NCI-H2081 treated with DMSO at 0.1 percent for 48 hours (cell line): ENCODE measurements at regions not wholly inside any gene's neighbourhood (a gene's known extent, or its start where the extent isn't known, plus 50 kb on each side); places are given as distances from the start of the nearest gene placed in this dataset.
"Not testable (repeated sequence)": the region's sequence is repeated elsewhere in the genome, so short reads cannot be mapped to it uniquely, and the experiment has no call there.

Experiments
- DNase-seq: peaks from one replicate; lab custom pipeline; 2025; lab: John Stamatoyannopoulos, UW

- DNase-seq = no peak
Measured at GRCh38 chr1:112818990-112819689, 104.0 kb upstream of the PPM1J start.

DNA sequence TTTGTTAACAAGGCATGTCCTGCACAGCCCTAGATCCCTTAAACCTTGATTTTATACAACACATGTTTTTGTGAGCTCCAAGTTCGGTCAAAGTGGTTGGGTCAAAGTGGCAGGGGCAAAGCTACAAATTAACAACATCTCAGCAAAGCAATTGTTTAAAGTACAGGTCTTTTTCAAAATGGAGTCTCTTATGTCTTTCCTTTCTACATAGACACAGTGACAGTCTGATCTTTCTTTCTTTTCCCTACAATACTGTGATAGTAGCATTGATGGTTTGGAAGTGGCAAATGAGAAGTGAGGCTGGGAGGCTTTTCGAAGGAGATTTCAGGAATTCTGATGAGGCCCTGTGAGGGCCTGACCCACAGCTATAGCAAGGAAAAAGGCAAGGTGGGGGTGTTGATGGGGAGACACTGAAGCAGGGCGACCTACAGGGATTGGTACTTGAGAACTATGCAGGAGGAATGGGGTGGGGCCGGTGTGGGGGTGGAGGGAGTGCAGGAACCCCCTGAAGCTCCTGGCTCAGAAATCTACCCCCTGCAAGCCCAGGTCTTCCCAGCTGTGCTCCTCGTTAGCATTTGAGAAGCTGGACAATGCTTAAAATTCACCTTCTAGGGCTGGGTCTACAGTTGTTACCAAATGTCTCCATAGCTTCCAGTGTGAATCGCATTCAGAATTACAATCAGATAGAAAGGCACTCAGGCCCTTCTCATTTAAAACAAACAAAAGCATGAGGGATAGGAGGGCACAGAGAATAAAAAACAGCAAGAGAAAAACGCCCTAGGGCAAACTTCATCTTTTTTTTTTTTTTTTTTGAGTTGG is 102.6 kb upstream of the PPM1J start:
- no peak for DNase-seq

- DNase-seq = no peak
Measured at GRCh38 chr1:112815376-112815775, 100.2 kb upstream of the PPM1J start.

DNA sequence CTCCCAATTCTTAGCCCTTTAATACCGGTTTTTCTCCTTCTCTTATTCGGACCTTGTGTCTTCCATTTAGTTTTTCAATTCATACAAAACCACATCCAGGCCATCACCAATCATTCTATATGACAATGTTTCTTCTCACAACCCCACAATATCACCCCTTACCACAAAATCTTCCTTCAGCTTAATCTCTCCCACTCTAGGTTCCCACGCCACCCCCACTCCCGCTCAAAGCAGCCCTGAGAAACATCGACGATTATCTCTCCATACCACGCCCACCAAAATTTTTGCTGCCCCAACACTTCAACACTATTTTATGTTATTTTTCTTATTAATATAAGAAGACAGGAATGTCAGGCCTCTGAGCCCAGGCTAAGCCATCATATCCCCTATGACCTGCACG is 99.5 kb upstream of the PPM1J start:
- not testable (repeated sequence) for DNase-seq

DNA sequence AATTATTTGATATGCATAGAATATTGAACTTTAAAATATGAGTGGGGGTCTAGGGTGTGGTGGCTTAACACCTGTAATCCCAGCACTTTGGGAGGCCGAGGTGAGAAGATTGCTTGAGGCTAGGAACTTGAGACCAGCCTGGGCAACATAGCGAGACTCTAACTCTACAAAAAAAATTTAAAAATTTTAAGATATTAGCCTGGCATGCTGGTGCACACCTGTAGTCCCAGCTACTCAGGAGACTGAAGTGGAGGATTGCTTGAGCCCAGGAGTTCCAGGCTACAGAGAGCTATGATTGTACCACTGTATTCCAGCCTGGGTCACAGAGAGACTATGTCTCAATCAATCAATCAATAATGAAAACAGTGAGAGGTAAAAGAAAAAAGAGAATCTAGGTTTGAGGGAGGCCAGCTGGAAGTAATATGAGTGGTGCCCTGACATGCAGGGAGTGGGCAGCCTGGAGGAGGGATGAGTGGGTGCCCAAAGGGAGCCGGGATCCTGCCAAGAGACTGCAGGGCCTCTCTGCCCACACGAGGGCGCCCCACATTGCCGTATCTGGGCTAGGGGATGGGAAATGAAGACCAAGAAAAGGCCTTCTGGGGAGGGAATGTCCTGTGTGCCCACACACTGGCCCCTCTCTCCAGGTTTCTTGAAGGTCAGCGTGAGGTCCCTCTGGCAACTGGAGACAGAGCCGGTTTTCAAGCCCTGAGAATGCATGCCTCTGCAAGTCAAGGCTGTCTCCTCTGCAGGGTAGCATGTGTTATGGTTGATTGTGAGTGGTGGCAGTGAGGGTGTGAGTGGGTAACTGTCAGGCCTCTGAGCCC is 93.9 kb upstream of the PPM1J start:
- DNase-seq = no peak

DNA sequence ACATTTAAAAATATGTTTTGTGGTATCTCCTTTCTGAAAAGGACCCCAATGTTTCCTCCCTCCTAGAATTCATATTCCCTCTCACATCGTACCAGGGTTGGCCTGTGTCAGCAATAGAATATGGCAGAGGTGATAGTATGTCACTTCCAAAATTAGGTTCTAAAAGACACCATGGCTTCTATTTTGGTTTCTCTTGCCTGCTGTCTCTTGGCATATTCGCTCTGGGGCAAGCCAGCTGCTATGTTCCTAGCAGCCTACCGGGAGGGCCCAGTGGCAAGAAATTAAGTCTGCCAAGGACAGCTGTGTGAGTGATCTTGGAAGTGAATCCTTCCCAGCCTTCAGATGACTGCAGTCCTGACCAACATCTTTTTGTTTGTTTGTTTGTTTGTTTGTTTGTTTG is 92.9 kb upstream of the PPM1J start:
- no peak for DNase-seq

GRCh38 chr1:112807117-112807516 is 92.0 kb upstream of the PPM1J start:
- no peak for DNase-seq

DNA sequence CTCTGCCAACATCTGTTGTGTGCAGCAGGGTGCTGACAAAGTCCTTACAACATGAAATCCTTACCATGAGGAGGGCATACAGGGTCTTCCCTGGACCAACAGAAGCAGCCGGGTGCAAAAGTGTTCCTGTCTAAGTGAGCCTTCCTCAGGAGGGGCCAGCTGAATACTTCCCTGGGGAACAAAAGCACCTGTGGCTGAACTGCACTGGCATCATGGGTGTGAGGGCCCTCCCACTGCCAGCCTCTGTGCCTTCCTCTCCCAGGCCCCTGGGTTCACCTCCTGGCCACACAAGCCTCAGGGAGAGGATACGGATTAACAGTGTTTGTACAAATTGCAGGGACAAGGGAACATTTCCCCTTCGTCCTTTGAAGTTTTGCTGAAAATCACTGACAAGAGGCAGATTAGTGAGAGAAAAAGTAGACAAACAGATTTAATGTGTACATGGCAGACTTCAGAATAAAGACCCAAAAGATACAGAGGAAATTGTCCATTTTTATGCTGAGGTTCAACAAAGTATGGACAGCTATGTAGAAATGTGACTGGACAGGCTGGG is 91.0 kb upstream of the PPM1J start:
- no peak for DNase-seq

DNA sequence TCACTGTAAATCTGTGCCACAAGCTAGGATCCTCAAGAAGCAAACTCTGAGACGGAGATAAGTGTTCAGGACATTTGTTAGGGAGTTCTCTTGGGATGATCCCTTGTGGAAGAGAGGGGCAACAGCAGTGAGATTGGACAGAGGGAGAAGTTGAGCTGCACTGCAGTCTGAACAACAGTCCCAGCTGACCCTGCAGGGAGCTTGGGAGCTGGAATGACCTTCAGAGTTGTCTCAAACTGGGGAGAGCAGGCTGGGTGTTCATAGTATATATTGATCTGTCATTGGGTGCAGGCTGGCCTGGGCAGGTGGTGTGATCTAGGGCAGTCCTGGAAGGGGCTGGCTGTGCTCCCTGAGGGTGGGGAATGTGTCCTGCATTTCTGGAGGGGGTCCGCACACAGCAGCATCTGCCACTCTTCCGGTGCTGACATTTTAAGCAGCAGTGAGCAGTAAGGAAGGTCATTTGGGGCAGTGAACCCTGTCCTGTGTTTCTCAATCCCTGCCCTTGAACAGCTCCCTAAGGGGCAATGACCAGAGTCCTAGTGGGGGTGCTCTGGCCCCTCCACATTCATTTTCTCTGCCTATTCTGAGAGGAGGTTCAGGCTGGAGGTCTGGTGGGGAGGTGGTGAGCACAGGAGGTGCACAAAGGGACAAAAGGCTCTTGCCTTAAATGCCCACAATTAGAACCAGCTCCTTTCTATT is 90.2 kb upstream of the PPM1J start:
- no peak for DNase-seq

DNA sequence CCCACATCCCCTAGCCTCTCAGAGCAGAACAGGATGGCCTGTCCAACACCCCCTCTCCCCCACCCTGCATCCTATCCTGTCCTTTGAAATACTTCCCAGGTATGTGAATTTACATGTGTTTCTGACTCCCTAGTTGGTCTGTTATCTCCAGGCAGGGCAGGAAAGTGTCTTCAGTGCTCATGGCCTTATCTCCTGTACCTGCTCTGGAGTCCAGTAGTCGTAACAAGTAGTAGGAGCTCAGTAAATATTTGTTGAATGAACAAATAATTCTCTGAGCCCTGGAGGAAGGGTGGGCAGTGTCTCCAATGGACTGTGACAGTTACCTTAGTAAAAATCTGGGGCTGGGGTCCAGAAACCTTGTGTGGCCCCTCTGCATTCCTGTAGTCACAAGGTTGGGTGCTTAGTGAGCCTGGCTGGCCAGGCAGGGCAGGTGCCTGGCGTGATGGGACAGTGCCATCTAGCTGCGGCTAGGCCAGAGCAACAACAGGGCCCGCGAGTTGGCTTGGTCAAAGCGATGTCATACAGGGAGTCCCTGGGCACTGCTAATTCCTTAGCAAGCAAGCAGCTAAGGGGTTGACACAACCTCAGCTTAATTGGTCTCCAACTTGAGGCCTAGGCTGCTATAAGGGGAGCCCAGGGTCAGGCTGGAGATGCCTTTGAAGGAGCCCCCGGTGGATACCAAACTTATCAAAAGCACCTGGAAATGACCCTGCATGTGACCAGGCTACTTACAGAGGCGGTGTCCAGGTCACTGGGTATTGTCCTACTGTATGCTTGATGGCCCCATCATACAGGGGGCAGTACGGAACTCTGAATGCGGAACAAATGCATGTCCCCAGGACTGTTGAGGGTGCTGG is 89.0 kb upstream of the PPM1J start:
- no peak for DNase-seq

- DNase-seq = no peak
Measured at GRCh38 chr1:112800289-112800688, 85.2 kb upstream of the PPM1J start.

GRCh38 chr1:112798292-112798691 is 83.2 kb upstream of the PPM1J start:
- no peak for DNase-seq

- DNase-seq = no peak
Measured at GRCh38 chr1:112797224-112797623, 82.1 kb upstream of the PPM1J start.

DNA sequence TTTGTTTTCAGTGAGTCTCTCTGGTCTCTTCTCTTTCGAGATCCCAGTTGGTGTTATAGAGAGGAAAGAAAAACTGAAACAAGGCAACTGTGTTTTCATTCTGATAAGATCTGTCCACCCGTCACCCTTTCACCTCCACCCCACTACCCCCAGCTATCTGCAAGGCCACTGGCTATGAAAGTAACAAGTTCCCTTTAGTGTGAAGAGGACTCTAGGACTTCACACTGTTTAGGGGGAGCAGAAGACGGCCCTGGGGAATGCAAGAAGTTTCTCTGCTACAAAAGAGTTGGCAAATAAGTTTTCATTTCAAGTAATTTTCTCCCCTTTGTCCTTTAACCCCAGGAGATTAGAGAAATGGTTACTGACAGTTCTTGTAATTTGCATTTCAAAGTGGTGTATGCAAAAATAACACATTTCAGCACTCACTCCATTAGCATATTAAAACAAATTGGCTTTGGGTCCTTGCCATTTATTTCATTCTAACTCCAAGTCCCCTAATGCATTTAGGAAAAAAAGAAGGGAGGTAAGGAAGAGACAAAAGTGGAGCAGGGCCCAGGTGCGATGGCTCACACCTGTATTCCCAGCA is 79.6 kb upstream of the PPM1J start:
- no peak for DNase-seq

DNA sequence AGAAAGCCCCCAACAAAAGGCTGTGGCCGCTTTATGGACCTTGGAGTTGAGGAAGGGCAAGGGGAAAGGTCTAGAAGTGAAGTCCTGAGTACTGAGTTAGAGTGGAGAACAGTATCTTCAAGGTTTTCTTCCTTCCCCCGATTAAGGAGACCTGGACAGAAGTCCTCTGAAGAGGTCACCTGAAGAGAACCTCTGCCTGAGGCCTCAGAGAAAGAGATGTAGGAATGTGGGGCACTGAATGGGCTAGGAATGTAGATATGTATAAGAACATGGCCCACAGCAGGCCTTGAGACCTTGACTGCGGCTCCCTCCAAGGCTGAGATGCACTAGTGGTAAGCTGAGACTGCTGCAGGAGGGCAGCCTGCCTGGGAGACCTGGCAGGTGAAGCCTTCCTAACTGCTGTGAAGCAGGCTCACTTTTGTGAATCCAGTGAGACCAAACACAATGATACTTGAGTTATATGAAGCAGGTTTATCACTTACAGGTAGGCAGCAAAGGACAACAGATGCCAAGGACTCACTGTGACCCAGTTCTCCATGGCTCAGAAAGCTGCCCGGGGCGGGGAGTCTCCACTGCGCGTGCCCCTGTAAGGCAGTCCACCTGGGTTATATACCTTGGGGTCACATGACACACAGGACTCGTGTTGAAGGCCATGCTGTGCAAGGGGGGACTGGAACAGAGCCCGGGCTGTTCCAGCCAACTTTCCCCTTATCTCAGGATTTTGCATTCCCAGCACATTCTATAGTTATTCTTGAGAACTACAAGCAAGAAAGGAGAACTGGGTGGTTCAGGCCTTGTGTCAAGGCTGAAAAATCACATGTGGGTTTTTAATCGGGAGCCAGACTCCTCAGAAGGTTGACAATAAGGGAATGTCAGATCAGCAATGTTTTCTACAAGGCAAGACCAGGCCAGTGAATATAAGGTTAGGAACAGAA is 78.8 kb upstream of the PPM1J start:
- no peak for DNase-seq

GRCh38 chr1:112791723-112792104 is 76.6 kb upstream of the PPM1J start:
- DNase-seq = no peak

GRCh38 chr1:112790920-112791722 is 76.0 kb upstream of the PPM1J start:
- DNase-seq = no peak

DNA sequence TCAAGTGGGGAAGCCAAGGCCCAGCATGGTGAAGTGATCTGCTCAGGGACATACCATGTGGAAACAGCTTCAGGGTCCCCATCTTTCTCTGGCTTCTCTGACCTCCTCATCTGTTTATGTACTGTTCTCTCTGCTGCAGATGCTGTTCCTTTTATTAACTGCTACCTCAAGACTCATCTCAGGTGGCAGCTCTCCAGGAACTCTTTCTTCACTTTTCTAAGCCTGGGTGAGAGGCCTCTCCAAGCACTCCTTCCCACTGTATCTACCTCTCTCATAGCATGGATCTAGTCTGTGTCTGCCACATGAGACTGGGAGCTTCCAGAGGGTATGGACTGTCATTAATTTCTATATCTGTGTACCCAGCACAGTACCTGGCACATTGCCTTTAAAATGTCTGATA is 73.4 kb upstream of the PPM1J start:
- no peak for DNase-seq

DNA sequence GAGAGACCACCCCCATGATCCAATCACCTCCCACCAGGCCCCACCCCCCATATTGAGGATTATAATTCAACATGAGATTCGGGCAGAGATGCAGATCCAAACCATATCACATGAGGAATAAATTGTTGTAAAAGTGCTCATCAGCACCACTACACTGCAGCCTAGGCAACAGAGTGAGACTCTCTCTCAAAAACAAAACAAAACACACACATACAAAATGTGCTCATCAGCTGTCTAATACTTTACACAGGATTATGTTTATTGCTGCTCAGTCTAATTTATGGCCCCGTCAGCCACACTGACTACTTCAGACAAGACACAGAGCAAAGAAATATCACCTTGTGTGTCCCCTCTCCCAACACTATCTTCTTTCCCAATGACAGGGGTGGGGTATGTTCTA is 72.9 kb upstream of the PPM1J start:
- no peak for DNase-seq
